HG03342 (cell line): ENCODE measurements at regions not wholly inside any gene's neighbourhood (a gene's known extent, or its start where the extent isn't known, plus 50 kb on each side); places are given as distances from the start of the nearest gene placed in this dataset.

Source experiments
- ATAC-seq: cut with Tn5 transposase; IDR thresholded peaks from one replicate; pipeline ENCODE4 v1.9.1; 2021; ENCODE audit warnings: mild to moderate bottlenecking, moderate library complexity; ENCODE audit not compliant: unreplicated experiment

DNA sequence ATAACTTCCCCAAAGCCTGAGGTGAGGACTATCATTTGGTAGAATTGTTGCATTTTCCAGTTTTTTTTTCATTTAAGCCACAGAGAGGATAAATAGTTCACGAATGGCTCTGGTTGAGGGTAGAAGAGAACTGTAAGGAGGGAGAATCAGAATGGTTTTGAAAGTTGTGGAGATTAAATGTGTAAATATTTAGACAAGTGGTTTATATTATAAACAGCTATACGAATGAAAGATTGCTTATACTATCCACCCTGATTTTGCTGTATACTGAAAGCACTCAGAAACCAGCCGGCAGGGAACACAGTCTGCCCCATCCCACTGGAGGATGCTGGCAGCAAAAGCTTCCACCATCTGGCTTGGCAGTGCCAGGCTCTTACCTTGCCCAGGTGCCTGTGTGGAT is 341.1 kb downstream of the RAPGEF2 start:
- no peak for ATAC-seq

GRCh38 chr4:159444678-159445077 is 341.8 kb downstream of the RAPGEF2 start:
- no peak for ATAC-seq

DNA sequence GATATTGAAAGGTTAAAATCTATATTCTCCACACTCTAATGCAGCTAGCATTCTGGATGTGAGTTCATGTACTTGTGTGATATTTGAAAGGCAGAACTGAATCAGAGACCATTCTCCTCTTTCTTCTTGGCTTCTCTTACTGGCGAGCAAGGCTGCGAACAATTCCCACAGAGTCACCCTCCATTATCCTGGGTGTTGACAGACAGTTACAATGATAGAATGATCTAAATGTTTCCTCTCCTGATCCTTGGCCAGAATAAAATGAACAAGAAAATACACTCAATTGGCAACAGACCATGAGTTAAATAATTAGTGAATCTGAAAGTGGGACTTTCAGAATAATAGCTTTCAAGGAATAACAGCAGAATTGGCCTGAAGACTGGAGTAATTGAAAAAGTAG is 342.8 kb downstream of the RAPGEF2 start:
- ATAC-seq = no peak

GRCh38 chr4:159446266-159446976 is 343.5 kb downstream of the RAPGEF2 start:
- peak; percentile 99 for ATAC-seq

GRCh38 chr4:159447296-159447695 is 344.4 kb downstream of the RAPGEF2 start:
- ATAC-seq = no peak

DNA sequence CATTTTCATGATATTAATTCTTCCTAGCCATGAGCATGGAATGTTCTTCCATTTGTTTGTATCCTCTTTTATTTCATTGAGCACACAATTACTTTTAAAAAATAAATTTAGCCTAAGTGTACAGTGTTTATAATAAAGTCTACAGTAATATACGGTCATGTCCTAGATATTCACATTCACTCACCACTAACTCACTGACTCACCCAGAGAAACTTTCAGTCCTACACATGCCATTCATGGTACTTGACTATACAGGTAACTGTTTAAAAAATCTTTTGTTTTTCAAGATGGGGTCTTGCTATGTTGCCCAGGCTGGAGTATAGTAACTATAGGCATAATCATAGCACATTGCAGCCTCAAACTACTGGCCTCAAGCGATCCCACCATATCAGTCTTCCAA is 348.1 kb downstream of the RAPGEF2 start:
- ATAC-seq = no peak

DNA sequence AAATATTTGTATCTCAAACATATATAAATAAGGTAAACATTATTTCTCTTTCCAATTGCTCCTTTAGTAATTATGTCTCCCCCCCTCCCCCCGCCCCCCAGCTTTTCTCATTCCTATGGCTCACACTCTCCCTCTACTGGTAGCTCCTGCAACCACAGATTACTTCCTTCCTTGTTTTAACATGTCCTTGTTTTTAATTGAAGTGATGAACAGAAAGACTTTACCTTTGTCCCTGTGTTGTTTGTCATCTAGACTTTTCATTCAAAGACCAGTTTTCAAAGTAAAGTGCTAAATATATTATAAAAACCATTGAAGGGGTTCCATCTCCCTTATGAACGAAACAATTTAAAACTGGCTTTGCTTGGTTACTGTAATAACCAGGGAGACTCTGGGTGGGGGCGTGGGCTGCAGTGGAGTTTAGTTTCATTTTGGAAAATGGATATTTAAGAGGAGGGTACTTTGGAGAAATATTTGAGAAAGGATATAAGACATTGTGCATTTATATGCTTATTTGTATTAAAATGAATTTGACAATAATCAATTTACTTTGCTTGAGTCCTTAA is 352.9 kb downstream of the RAPGEF2 start:
- peak; percentile 50 for ATAC-seq

DNA sequence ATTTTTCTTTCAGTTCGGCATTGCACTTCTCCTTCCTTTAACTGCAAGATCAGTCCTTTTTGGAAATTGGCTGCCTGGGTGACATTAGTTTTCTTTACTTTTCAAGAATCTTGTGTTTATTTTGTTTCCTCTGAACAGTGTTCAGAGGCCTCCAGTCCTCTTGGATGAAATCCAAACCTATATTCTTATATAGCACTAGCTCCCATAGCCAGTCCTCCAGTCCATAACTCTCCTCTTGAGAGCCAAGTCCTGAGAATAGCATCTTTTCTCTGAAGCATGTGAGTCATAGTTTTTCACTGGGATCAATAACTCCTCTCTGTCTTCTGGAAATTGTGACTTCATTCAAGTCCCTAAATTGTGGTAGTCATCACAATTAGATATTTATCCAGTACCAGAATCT is 357.5 kb downstream of the RAPGEF2 start:
- ATAC-seq = no peak

- ATAC-seq = no peak
Measured at GRCh38 chr4:159463235-159463634, 360.4 kb downstream of the RAPGEF2 start.

GRCh38 chr4:159464302-159464701 is 361.4 kb downstream of the RAPGEF2 start:
- ATAC-seq = no peak

DNA sequence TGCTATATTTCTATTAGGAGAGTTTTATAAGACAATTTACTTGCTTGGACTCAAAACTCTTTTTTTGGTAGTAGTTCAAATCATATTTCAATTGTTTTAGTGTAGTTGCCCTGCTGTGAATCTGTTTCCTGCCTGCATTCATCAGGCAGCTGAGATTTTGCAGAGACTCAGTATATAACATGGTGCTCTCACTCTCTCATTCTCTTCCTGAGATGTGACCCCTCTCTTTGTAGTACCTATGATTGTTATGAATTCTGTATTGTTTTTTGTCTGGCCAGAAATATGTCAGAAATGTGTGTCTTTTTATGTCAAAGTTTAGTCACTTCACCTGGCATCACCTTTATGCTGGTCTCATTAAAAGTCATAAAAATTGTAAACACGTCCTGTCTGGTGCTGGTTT is 374.0 kb downstream of the RAPGEF2 start:
- no peak for ATAC-seq

DNA sequence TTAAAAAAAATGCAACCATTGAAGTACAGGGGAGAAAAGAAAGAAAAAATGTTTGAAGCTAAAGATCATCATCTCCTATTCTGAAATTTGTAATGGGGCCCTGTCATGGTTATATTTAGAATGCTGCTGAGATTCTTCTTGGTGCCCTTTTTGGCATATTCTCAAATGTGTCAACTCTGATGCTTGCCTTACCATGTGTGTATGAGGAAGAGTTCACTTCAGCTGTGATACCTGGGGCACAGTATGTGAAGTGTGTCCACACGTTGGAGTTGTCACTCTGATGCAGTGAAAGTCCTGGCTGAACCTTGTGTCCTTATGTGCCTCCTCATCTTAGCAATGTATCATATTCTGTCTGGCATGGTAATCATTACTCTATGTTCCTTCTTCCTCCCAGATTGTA is 377.9 kb downstream of the RAPGEF2 start:
- ATAC-seq = no peak

GRCh38 chr4:159481936-159482335 is 379.1 kb downstream of the RAPGEF2 start:
- no peak for ATAC-seq

DNA sequence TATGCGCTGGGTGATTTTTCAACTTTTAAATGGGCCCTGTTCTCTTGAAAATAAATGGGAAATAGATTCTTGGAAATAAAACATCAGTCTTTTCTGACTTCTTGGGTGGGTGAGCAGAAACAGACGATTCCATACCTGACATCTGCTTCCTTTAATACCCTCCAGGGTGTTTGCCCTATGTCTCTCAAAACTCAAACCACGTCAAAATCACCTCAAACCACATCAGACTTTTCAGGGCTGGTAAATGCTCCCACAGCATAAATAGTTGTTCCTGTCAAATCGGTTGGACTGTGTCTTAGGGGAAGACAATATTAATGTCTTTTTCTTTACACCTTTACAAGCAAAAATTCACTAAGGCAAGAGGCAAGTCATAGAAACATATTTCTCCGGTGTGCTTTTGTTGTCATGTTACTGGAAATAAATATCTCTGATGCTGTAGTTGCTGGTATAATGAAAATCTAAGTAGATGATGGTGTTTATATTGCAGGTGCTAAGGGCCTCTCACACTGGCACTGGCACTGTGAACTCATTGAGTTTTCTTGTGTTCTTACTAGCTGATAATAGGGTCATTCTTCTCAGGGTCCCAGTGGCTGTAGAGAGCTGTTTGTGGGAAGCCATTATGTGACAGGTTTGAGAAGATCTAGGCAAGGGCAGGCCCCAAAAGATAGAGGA is 380.4 kb downstream of the RAPGEF2 start:
- ATAC-seq = no peak

DNA sequence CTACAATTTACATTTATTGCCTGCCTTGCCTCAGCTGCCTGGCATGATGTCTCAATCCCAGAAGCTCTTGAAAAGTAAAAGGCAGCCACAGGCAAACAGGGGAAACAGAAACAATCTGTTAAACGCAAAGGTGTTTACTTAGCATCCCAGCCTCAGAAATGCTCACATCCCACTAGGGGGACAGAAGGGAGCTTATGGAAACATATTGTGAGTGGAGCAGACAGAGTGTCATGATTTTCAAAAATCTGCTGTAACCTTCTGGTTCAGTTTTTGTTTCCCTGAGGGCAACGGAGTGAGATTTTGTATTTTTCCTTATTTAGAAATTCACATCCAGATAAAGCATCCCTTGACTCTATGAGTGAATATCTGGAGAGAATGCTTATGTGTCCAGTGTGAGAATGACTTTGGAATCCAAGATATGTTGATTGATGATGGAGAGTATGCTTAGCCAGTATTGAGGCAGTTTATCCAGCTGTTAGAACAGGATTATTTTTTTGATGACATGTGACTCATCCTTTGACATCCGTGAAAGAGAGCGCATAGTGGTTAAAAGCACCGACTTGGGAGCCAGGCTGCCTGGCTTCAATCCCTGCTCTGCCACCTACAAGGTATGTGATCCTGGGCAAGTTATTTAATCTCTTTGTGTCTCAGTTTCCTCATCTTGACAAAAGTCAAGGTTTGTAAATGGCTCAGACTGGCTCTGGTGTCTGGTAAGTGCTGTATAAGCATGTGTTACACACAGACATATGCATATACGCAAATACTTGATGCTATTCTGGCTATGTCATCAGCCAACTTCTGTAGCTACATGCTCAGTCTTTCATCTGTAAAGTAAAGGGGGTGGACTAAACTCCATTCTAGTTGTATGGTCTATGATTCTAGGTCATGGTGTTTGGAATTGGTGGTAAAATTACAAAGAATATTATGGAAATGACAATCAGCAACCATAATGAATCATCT is 381.2 kb downstream of the RAPGEF2 start:
- ATAC-seq = no peak

GRCh38 chr4:159484864-159485263 is 382.0 kb downstream of the RAPGEF2 start:
- no peak for ATAC-seq

DNA sequence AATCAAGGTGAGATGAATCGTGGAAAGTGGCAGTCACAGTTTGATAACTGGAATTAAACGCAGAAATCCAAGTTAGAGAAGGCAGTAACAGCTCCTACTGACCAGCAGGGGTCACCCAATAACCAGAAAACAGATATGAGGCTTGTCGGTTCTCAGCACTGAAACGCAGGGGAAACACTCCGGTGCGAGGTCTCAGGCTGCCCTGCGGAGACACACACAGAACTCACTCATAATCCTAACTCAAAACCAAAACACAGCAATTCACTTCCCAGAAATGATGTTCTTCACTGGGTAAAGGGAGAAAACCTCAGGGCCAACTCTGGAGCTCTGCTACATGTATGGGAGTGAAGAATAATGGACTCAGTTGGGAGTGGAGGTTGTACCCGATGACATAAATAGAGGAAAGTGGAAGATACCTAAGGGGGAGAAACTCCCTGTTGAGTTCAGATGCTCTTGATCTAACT is 384.4 kb downstream of the RAPGEF2 start:
- ATAC-seq = peak; percentile 98

DNA sequence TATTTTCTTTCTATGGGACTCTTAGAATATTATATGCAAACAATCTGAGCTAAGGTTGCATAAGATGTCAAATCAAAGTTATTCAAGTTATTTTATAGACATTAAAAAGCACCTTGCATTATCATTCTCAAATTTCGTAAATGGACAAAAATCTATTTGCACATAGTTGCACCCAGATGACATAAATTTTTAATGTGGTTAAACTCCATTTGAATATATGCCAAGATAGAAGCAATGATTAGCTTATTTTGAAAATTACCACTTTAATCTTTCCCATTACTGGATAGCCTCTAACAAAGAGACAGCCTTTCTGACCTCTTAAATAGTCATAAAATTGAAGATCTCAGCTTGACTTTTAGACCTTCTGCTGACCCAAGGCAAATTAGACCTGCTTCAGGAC is 386.8 kb downstream of the RAPGEF2 start:
- no peak for ATAC-seq

DNA sequence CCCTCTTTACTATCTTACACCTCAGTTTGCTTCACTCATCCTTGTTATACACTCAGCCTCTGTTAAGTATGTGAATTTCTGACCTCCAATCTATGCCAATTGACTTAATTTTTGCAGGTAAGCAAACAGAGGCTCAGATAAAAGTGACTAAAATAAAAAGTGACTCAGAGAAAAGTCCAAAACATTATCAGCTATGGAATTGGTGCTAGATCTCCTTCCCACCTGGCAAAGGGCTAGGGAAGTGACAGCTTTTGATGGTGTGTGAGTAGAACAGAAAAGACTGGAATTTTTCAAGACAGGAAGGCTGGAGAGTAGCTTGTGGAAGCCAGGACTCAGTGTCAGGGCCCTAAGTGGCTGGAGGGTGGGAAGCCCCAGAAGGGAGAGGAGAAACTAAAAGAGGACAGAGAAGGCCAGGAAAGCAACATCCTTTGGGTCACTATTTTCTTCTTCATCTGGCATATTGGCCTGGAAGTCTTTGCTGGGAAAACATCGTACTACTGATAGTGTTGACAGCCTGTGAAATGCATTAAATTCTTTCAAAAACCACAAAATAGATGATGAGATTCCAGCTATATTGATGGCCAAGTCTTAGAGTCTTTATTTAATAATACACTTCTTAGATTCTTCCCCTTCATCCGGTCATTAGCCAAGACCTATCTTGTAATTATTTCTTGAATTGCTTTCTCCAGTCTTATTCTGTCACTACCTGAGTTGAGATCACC is 392.8 kb downstream of the RAPGEF2 start:
- ATAC-seq = no peak

GRCh38 chr4:159496248-159496647 is 393.4 kb downstream of the RAPGEF2 start:
- no peak for ATAC-seq
